Inferior parietal cortex (tissue), 1 donor: ENCODE measurements at regions not wholly inside any gene's neighbourhood (a gene's known extent, or its start where the extent isn't known, plus 50 kb on each side); places are given as distances from the start of the nearest gene placed in this dataset.

ENCODE experiments used
- DNase-seq: peaks from one replicate; pipeline ENCODE4 v3.0.0-alpha.2; 2016; ENCODE audit errors: extremely low spot score

DNA sequence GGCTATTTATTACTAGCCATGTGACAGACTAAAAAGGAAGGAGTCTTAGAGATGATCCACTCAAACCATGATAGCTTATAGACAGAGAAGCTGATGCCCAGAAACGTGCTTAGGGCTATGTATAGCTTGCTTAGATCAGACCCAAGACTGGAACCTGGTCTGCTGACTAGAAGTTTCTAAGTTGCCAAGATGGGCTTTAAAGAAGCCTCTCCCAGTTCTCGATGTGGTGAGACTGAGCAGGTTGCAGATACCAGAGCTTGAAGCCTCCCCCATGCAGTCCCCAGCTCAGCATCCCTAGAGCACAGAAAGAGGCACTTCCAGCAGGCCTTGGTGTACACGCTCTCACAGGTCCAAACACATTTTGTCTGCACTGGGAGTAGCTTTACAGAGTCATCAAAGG is 51.1 kb upstream of the ATP10B start:
- DNase-seq: no peak
